AG09309 (cell line): ENCODE measurements at regions not wholly inside any gene's neighbourhood (a gene's known extent, or its start where the extent isn't known, plus 50 kb on each side); places are given as distances from the start of the nearest gene placed in this dataset.

Source experiments
- DNase-seq: peaks from one replicate; pipeline ENCODE4 v3.0.0-alpha.2; 2010; ENCODE audit warnings: low read depth
- H3K4me3 ChIP-seq: 2 replicates; pipeline ENCODE4 v1.5.1; 2011; ENCODE audit warnings: mild to moderate bottlenecking, low read depth, low read length, moderate library complexity; ENCODE audit not compliant: control insufficient read depth
- TF ChIP-seq, protein P1 (sequence below): IDR thresholded peaks from 2 replicates; pipeline ENCODE4 v1.5.1; 2011; ENCODE audit warnings: mild to moderate bottlenecking, low read depth, low read length, inconsistent platforms; ENCODE audit not compliant: insufficient read depth, control insufficient read depth; ENCODE audit errors: missing control alignments

DNA sequence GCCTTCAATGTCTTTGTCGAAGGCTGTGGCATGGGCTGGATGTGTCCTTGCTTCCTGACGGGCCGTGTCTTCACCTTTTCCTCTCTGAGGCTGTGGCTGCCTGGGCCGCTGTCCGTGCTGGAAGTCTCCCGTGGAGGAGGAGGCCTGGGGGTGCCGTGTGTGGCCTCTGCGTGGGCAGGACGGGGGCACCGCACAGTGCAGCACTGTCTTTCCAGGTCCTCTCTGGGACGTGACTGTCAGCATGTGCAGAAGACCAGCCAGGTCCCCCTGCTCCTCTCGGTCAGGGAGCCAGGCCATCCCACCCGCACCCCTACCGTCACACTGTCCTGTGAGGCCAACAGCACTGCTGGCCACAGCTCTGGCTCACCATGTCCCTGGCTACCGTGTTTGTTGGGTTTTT, 64.4 kb upstream of the ZNF236 start:
- H3K4me3 ChIP-seq: no peak overlapping the region
- DNase-seq: no peak
- TF ChIP-seq, protein P1, sequence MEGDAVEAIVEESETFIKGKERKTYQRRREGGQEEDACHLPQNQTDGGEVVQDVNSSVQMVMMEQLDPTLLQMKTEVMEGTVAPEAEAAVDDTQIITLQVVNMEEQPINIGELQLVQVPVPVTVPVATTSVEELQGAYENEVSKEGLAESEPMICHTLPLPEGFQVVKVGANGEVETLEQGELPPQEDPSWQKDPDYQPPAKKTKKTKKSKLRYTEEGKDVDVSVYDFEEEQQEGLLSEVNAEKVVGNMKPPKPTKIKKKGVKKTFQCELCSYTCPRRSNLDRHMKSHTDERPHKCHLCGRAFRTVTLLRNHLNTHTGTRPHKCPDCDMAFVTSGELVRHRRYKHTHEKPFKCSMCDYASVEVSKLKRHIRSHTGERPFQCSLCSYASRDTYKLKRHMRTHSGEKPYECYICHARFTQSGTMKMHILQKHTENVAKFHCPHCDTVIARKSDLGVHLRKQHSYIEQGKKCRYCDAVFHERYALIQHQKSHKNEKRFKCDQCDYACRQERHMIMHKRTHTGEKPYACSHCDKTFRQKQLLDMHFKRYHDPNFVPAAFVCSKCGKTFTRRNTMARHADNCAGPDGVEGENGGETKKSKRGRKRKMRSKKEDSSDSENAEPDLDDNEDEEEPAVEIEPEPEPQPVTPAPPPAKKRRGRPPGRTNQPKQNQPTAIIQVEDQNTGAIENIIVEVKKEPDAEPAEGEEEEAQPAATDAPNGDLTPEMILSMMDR: no peak

- DNase-seq: peak; percentile 10
- TF ChIP-seq, protein P1: no peak
- H3K4me3 ChIP-seq: no peak overlapping the region
Measured at GRCh38 chr18:76757335-76757734, 65.0 kb upstream of the ZNF236 start.

- TF ChIP-seq, protein P1: no peak
- no peak overlapping the region for H3K4me3 ChIP-seq
- DNase-seq: no peak
Measured at GRCh38 chr18:76756531-76757253, 65.7 kb upstream of the ZNF236 start.

DNA sequence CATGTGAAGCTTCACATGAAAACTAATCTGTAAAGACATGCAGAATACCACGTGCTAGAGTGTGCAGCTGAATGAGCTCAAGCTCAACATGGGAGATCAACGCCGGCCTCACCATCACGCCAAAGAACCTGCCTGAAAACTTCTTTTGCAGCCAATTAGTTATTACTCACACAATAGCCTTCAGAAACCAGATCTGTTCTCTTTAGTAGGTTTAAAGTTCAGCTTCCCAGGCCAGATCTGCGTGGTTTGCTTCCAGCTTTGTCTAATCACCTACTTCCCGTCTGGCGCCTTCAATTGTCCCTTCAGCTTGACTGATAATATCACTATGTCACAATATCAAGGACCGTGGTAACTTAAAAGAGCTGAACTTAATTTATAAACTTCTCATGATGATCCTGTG, 68.0 kb upstream of the ZNF236 start:
- TF ChIP-seq, protein P1: no peak
- no peak for DNase-seq
- no peak overlapping the region for H3K4me3 ChIP-seq

DNA sequence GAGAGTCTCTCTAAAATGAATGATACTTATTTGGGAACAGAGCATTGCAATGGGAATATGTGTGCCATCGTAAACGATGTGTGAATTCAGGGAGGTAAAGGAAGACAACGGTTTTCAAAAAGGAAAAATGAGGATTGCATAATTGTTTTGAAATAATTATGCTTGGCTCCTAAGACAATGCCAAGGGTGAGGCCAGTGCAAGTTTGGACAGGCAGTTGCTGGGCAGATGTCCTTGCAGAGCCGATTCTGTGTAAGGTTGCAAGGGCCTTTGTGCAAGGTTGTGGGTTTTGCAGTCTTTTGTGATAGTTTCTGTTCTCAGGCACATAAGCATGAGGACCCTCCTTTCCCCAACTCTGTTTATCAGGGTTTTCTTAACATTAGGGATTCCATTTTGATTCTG, 70.0 kb upstream of the ZNF236 start:
- no peak for DNase-seq
- H3K4me3 ChIP-seq: no peak overlapping the region
- TF ChIP-seq, protein P1: no peak

DNA sequence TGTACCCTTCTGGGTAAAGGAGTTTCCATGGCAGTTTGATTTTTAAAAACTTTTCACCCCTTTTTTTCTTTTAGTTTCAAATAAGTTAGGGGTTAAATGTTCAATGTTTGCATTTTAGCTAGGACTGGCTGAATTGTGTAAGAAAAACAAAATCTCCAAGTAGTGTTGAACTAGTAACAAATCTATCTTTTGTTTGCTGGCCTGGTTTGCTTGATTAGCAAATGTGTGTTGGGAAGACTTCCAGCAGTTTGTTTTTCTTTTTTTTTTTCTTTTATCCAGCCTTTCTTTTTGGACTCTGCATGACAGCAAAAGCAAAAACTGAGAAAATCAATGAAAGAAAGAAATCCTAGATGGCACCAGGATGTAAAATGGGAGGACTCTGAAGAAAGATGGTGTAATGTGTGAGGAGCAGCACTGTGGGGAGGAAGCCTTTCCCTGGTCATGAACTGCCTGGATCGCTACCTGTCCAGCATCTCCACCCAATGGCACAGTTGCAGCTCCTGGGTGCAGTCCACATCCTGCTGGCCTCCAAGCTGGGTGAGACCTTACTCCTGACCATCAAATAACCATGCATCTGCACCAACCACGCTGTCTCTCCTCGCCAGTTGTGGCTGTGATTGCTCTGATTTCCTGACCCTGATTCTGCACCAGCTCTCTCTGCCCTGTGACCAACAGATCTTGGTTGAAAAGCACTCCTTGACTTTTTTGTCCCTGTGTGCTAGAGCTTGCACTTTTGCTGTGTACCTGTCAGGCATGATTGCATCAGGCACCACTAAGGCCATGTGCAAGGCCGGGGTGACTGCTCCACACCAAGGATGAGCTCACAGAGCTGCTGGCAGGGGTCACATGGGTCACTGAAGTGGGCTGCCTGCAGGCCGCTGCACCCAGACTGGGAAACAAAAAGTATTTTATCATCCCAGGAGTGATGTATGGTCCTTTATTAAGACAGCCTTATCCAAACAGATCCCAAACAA, 71.2 kb upstream of the ZNF236 start:
- H3K4me3 ChIP-seq: no peak overlapping the region
- TF ChIP-seq, protein P1: no peak
- DNase-seq: no peak
